SJCRH30 (cell line): ENCODE measurements at regions not wholly inside any gene's neighbourhood (a gene's known extent, or its start where the extent isn't known, plus 50 kb on each side); places are given as distances from the start of the nearest gene placed in this dataset.
"Not testable (repeated sequence)": the region's sequence is repeated elsewhere in the genome, so short reads cannot be mapped to it uniquely, and the experiment has no call there.

Experiments
- DNase-seq, 2 experiments: peaks; one replicate each; pipeline ENCODE4 v3.0.0-alpha.2; 2015 to 2020
- H3K27ac ChIP-seq: fragments of 250-450 bp; sonication (Bioruptor Pico); 2 replicates; pipeline ENCODE4 v1.5.1; 2020; ENCODE audit warnings: mild to moderate bottlenecking, moderate library complexity
- H3K27me3 ChIP-seq: fragments of 250-450 bp; sonication (Bioruptor Pico); 2 replicates; pipeline ENCODE4 v1.5.1; 2020; ENCODE audit warnings: mild to moderate bottlenecking, moderate library complexity
- H3K36me3 ChIP-seq: fragments of 250-450 bp; sonication (Bioruptor Pico); 2 replicates; pipeline ENCODE4 v1.5.1; 2020; ENCODE audit warnings: mild to moderate bottlenecking, moderate library complexity
- H3K4me1 ChIP-seq: fragments of 250-450 bp; sonication (Bioruptor Pico); 2 replicates; pipeline ENCODE4 v1.5.1; 2020; ENCODE audit warnings: mild to moderate bottlenecking, moderate library complexity
- H3K4me3 ChIP-seq: fragments of 250-450 bp; sonication (Bioruptor Pico); 2 replicates; pipeline ENCODE4 v1.5.1; 2020; ENCODE audit warnings: mild to moderate bottlenecking, moderate library complexity
- H3K9me3 ChIP-seq: fragments of 250-450 bp; sonication (Bioruptor Pico); replicated peaks from 2 replicates; pipeline ENCODE4 v1.5.1; 2020; ENCODE audit warnings: mild to moderate bottlenecking, moderate library complexity

DNA sequence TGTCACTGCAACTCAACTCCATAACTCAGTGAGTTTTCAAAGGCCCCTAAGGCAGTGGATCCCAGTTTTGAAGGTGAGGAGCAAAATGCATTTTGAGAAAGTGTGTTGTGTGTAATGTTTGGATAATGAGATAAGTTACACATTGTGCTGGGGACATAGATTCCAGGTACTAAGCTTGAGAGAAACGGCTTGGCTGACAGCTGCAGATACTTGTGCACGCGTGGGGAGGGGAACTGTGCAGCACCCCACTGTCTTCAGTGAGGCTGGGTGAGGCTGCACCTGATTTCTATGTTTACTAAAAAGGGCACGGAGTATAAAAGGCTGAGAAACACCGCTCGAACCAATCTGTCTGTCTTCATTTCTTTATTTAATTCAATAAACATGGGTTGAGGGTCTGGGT, 254.0 kb upstream of the COPS8 start:
- no peaks in the 10 kb centered on the region for H3K9me3 ChIP-seq
- no peak overlapping the region for H3K4me3 ChIP-seq
- DNase-seq = no peak
- no peaks in the 10 kb centered on the region for H3K36me3 ChIP-seq
- no peaks in the 10 kb centered on the region for H3K27me3 ChIP-seq
- H3K4me1 ChIP-seq = no peaks in the 10 kb centered on the region; the same call in 1 of the 2 replicates
- H3K27ac ChIP-seq = no peak overlapping the region

DNA sequence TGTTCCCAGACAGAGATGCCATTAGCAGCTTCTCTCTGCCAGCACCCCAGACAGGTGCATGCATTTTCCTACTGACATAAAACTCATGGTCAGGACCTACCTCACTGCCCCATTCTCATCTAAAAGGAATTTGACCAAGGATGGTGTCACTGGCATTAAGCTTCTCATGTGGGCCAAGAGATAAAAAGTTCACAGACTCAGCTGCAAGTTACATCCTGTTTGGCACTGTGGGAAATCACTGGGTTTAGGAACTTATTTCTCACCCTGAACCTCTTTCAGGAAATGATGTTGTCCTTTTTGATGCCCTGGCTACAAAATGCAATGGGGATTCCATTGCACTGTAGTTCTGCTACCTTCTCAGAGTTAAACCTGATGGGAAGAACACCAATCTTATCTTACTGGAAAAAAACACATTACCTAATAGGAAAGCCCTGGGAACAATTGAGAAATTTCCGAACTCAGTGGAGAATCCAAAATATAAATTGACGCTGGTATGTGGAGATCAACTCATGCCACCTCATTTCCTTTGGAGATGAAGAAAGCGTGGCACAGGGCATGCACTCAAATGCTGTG, 252.1 kb upstream of the COPS8 start:
- H3K4me3 ChIP-seq = no peak overlapping the region
- DNase-seq = peak; percentile 28 to 30
- H3K27ac ChIP-seq = no peak overlapping the region; the same call in 1 of the 2 replicates
- H3K27me3 ChIP-seq = no peaks in the 10 kb centered on the region
- H3K36me3 ChIP-seq = no peaks in the 10 kb centered on the region
- H3K4me1 ChIP-seq = no peaks in the 10 kb centered on the region; the same call in 1 of the 2 replicates
- H3K9me3 ChIP-seq = no peaks in the 10 kb centered on the region

DNA sequence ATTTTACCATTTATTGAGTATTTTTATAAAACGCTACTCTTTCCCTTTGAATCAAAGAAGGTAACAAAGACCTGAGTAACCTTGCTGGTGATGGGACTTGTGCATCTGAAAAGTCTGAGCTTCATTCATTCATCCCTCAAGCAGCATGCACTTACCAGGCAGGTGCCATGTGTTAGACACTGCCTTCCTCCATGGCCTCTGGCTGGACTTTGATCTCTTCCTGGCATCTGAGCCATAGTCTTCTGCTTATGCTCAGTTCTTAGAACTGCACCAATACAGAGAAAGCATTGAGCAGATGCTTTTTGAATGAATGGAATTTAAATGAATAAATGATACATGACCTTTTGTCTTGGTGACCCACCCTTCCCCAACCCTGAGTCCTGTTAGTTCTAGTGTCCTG, 251.4 kb upstream of the COPS8 start:
- Histone ChIP-seq H3K4me3 (no peak overlapping the region), H3K4me1 (no peaks in the 10 kb centered on the region; the same call in 1 of the 2 replicates), H3K27me3 (no peaks in the 10 kb centered on the region), H3K9me3 (no peaks in the 10 kb centered on the region), H3K27ac (no peak overlapping the region), H3K36me3 (no peaks in the 10 kb centered on the region)
- no peak for DNase-seq

DNA sequence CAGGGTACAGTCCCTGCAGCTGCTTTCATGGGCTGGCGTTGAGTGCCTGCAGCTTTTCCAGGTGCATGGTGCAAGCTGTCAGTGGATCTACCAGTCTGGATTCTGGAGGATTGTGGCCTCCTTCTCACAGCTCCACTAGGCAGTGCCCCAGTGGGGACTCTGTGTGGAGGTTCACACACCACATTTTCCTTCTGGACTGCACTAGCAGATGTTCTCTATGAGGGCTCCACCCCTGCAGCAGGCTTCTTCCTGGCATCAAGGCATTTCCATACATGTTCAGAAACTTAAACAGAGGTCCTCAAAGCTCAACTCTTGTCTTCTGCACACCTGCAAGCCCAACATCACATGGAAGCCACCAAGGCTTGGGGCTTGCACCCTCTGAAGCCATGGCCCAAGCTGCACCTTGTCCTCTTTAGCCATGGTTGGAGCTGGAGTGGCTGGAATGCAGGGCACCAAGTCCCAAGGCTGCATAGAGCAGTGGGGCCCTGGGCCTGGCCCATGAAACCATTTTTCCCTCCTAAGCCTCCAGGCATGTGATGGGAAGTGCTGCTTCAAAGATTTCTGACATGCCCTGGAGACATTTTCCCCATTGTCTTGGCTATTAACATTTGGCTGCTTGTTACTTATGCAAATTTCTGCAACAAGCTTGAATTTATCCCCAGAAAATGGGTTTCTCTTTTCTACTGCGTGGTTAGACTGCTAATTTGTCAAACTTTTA, 250.2 kb upstream of the COPS8 start:
- no peak for DNase-seq
- peaks cover 6% of the 10 kb centered on the region for H3K4me1 ChIP-seq
- H3K4me3 ChIP-seq = no peak overlapping the region
- H3K36me3 ChIP-seq = no peaks in the 10 kb centered on the region
- H3K9me3 ChIP-seq = no peaks in the 10 kb centered on the region
- no peaks in the 10 kb centered on the region for H3K27me3 ChIP-seq
- no peak overlapping the region for H3K27ac ChIP-seq

DNA sequence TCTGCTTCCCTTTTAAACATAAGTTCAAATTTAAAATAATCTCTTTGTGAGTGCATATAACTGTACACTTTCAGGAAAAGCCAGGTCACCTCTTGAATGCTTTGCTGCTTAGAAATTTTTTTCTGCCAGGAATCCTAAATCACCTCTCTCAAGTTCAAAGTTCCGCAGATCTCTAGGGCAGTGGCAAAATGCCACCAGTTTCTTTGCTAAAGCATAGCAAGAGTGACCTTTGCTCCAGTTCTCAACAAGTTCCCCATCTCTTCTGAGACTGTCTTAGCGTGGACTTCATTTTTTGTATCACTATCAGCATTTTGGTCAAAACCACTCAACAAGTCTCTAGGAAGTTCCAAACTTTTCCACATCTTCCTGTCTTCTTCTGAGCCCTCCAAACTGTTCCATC, 249.7 kb upstream of the COPS8 start:
- not testable (repeated sequence) for H3K27ac ChIP-seq, H3K9me3 ChIP-seq, H3K4me1 ChIP-seq, H3K4me3 ChIP-seq, H3K27me3 ChIP-seq, DNase-seq, H3K36me3 ChIP-seq

DNA sequence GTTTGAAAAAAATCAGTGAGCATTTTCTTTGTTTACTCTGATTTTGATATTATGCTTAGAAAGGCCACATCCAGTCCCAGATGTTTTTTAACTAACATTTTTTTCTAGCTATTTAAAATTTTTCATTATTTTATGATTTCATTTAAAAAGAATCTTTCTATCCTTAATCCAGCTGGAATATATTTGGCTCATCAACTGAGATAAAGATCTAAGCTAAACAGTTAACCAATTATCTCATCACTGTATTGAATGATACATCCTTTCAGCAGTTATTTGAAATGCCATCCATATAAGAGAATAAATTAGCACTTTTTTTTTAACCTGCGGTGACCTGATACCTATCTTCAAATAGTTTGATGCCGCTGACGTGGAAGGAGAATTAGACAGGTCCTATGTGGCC, 245.5 kb upstream of the COPS8 start:
- no peak overlapping the region for H3K4me3 ChIP-seq

DNA sequence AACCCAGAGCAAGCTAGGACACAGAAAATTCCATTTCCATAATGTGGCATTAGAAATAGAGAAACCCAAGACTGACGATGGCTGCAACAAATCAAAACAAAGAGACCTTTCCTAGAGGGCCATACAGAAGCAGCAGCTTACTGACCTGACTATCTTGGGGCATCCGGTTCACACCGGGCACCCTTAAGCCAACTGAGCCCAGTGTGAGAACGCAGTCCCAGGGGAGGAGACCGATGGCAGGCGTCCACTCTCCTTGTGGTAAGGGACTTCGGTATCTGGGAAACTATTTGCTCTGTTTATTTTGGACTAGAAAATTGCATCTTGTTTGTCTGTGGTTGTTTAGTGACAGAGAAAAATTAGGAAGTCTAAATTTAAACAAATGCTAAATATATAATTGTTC, 244.8 kb upstream of the COPS8 start:
- Histone ChIP-seq H3K27ac (no peak overlapping the region), H3K4me3 (no peak overlapping the region), H3K36me3 (no peaks in the 10 kb centered on the region), H3K4me1 (peaks cover 8% of the 10 kb centered on the region), H3K9me3 (no peaks in the 10 kb centered on the region), H3K27me3 (no peaks in the 10 kb centered on the region)
- no peak for DNase-seq

More for the DNA sequence above, 245.5 kb upstream of the COPS8 start:
- Histone ChIP-seq H3K4me1 (peaks cover 8% of the 10 kb centered on the region), H3K36me3 (no peaks in the 10 kb centered on the region), H3K27me3 (no peaks in the 10 kb centered on the region), H3K9me3 (no peaks in the 10 kb centered on the region), H3K27ac (no peak overlapping the region)
- DNase-seq = no peak

DNA sequence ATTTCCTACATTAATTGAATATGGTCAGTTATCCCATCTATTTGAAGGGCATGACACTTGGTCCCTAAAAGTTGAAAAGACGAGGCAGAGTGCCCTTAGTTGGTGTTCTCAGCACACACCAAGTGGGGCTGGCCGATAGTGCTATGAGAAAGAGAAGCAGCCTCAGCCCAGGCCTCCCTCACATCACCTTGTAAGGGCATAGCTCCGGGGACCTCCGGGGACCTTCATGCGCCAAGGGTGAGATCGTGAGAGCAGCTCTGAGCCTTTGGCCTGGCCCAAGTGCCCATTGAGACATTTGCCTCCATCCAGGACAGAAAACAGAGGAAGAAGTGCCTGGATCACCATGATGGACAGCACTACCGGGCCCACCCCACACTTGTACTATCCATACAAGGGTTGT, 244.3 kb upstream of the COPS8 start:
- H3K27ac ChIP-seq = no peak overlapping the region
- H3K9me3 ChIP-seq = no peaks in the 10 kb centered on the region

DNA sequence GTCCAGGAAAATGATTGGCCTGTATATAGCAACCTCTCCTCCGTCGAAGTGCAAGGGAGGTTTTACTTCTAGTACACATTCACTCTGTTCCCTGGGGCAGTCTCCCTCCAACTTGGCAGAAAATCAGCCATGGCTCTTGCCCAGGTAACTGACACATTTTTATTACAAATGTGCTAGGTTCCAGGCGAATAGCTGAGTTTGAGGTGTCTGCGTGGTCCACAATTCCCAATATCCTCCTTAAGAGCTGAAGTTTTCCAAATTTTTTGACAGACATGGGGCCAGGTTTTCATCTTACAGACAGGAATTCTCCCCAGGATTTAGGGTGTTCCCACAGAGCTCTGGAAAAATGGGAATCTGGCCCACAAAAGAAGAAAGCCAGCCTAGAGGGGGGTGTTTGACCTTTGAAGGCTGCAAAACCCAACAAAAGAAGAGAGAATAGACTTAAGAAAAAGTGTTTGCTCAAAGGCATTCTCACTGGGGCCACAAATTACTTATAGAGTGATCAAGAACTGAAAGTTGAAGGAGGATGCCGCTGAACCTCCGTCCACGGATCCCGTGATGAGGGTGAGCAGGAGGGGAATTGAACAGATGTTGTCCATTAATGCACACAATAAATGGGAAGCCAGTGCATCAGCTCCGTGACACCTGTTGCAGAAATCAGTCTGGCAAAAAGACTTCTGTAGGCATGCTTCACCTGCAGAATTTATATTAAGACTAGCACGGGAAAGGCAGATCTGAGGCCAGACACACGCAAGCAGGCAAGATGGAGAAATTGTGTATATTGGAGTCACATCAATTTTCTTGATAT, 242.3 kb upstream of the COPS8 start:
- Histone ChIP-seq H3K4me1 (peaks cover 8% of the 10 kb centered on the region), H3K27me3 (no peaks in the 10 kb centered on the region), H3K9me3 (no peaks in the 10 kb centered on the region), H3K27ac (no peak overlapping the region), H3K4me3 (no peak overlapping the region), H3K36me3 (no peaks in the 10 kb centered on the region)
- DNase-seq = no peak

More for the DNA sequence above, 244.3 kb upstream of the COPS8 start:
- Histone ChIP-seq H3K4me3 (no peak overlapping the region), H3K36me3 (no peaks in the 10 kb centered on the region), H3K27me3 (no peaks in the 10 kb centered on the region), H3K4me1 (peaks cover 8% of the 10 kb centered on the region)
- DNase-seq = no peak

DNA sequence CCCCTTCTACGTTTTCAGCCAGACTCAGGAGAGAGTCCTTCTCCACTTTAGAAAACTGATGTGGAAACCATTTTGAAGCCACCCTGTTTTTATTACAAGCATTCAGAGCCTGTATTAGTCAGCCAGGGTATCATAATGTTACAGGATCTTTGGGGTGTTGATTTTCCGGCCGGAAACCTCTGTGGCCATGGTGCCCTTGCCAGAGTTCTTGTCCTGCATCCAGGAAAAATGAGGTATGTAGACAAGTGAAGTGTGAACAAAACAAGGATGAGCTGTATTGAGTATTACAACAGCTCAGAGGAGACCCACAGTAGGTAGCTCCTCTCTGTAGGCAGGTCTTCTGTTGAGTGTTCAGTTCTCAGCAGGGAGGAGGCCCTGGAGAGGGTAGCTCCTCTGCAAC, 241.0 kb upstream of the COPS8 start:
- Histone ChIP-seq H3K27me3 (no peaks in the 10 kb centered on the region), H3K27ac (no peak overlapping the region), H3K4me3 (no peak overlapping the region), H3K4me1 (peaks cover 8% of the 10 kb centered on the region), H3K9me3 (no peaks in the 10 kb centered on the region), H3K36me3 (no peaks in the 10 kb centered on the region)
- DNase-seq = no peak

DNA sequence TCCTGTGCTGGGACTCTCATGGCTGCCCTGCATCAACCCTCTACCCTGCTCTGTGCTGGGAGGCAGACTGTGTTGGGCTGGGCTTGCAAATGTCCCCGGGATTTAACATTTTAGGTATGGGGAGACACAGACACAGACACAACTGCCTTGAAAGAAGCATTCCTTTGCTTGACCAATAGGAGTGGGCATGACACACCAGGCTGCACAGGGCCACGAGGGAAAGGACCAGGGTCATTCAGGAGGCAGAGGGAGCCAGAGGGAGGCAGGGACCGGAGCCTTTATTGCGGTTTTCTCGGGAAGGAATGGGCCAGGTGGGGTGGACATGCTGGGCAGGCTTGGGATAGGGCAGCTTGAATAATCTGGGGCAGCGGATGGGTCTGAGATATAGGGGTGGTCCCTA, 238.7 kb upstream of the COPS8 start:
- no peaks in the 10 kb centered on the region for H3K9me3 ChIP-seq
- H3K4me1 ChIP-seq = no peaks in the 10 kb centered on the region
- H3K27me3 ChIP-seq = no peaks in the 10 kb centered on the region
- no peaks in the 10 kb centered on the region for H3K36me3 ChIP-seq
- H3K27ac ChIP-seq = no peak overlapping the region
- no peak for DNase-seq
- no peak overlapping the region for H3K4me3 ChIP-seq

DNA sequence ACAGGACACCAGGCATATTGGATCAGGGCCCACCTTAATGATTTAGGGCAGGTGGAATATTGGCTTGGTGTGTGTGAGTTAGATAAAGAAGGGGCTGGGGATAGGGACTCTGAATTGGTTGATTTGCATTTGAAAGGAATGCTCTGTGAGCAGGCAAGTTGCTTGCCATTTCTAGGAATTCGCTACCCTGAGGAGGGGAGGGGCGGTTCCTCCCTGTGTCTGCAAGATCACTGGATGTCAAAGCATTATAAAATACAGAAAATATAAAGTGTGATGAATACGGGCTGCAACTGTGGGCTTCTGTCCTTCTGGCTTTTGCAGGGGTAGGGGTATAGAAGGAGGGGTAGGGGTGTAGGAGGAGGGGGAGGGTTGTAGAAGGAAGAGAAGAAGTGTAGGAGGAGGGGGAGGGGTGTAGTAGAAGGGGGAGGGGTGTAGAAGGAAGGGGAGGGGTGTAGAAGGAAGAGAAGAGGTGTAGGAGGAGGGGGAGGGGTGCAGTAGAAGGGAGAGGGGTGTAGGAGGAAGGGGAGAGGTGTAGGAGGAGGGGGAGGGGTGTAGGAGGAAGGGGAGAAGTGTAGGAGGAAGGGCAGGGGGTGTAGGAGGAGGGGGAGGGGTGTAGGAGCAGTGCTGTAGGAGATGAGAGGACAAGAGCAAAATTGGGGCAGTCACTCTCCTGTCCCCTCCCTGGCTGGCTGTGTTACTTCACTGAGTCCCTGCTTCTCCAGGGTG, 238.0 kb upstream of the COPS8 start:
- DNase-seq = no peak
- Histone ChIP-seq H3K4me1 (peaks cover 2% of the 10 kb centered on the region; the same call in 1 of the 2 replicates), H3K27me3 (no peaks in the 10 kb centered on the region), H3K4me3 (no peak overlapping the region), H3K27ac (no peak overlapping the region), H3K9me3 (no peaks in the 10 kb centered on the region), H3K36me3 (no peaks in the 10 kb centered on the region)

DNA sequence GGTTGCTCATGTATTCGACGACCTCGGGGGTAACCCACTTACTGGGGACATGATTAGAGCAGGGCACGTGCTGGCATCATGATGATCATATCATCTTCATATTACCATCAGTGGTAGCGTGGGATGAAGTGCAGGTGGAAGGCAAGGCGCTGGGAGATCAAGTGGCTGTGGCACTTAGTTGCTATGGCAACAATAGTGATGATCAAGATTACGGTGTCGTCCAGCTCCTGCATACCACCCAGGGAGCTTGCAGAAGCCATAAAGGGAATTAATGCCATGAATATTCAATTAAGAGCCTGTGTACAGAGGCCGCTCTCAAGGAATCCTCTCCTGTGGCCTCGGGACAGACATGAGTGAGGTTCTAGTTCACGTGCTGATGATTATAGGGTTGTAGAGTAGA, 237.2 kb upstream of the COPS8 start:
- Histone ChIP-seq H3K27ac (no peak overlapping the region), H3K27me3 (no peaks in the 10 kb centered on the region), H3K9me3 (no peaks in the 10 kb centered on the region), H3K36me3 (no peaks in the 10 kb centered on the region), H3K4me1 (peaks cover 8% of the 10 kb centered on the region; the same call in 1 of the 2 replicates), H3K4me3 (no peak overlapping the region)
- DNase-seq = peak in 1 of 2 experiments; percentile 20

DNA sequence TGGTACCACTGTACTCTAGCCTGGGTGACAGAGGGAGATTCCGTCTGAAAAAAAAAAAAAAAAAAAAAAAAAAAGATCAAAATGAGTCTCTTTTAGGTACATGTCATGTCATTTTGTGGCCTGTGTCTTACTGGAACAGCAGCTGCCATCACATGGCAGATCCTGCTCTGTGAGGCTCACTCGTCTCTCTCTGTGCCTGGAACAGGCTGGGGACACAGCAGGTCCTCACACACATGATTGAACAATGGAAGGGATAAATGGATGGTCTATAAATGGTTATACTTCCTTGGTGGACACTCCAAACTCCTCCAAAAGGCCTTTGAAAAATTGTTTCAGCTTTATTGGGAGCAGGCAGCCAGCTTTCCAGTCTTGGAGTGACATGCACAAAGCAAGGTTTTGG, 236.2 kb upstream of the COPS8 start:
- H3K27ac ChIP-seq = no peak overlapping the region
- no peaks in the 10 kb centered on the region for H3K9me3 ChIP-seq
- peaks cover 13% of the 10 kb centered on the region; the same call in 1 of the 2 replicates for H3K4me1 ChIP-seq
- no peak overlapping the region for H3K4me3 ChIP-seq
- H3K36me3 ChIP-seq = no peaks in the 10 kb centered on the region
- DNase-seq = no peak
- no peaks in the 10 kb centered on the region for H3K27me3 ChIP-seq

DNA sequence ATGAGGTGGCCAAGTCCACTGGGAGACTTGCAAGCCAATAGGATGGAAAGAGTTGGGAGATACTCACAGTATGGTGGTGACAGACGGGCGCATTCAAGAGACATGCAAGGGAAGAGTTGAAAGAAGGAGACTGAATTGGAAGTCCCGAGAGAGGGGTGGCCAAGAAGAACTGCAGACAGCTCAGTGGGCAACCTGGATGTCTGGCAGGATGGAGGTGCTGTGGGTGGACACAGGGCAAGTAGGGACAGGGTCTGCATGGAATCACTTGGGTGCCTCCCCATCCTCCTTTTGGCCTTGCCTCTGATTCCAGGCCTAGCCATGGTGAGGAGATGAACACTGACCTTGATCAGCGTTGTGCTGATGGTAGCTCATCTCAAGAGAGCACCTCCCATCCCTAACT, 235.7 kb upstream of the COPS8 start:
- no peak overlapping the region for H3K4me3 ChIP-seq
- H3K27ac ChIP-seq = no peak overlapping the region
- H3K4me1 ChIP-seq = peaks cover 13% of the 10 kb centered on the region; the same call in 1 of the 2 replicates
- no peaks in the 10 kb centered on the region for H3K27me3 ChIP-seq
- no peak for DNase-seq
- no peaks in the 10 kb centered on the region for H3K36me3 ChIP-seq
- no peaks in the 10 kb centered on the region for H3K9me3 ChIP-seq
